Gastrocnemius medialis (tissue), 4 donors: ENCODE measurements at regions not wholly inside any gene's neighbourhood (a gene's known extent, or its start where the extent isn't known, plus 50 kb on each side); places are given as distances from the start of the nearest gene placed in this dataset.

ENCODE experiments used
- CTCF ChIP-seq, 5 experiments: fragments of 450-650 bp in 3 of 5; fragments of 200-600 bp in 2 of 5; sonication (generic) in 2 of 5; IDR thresholded peaks in 4 of 5; conservative IDR thresholded peaks in 1 of 5; 1 replicate in 4 of 5; 2 replicates in 1 of 5; pipeline ENCODE4 v1.5.1; 2016 to 2019; ENCODE audit warnings: antibody characterized with exemption in 5 of 5, mild to moderate bottlenecking in 3 of 5, moderate library complexity in 3 of 5
- POLR2A ChIP-seq, 2 donors: fragments of 450-650 bp; IDR thresholded peaks; one replicate each; pipeline ENCODE4 v1.6.1; 2017; ENCODE audit warnings: antibody characterized with exemption in 2 of 2, mild to moderate bottlenecking in 2 of 2, moderate library complexity in 2 of 2

- no peak for TF ChIP-seq CTCF (IDR thresholded peaks at IDR 0.05 in 4 of 5, conservative IDR thresholded peaks at IDR 0.05 in 1 of 5)
- TF ChIP-seq POLR2A (IDR thresholded peaks at IDR 0.05), result no peak
Observed at GRCh38 chrX:97841544-97842179, 958.0 kb downstream of the RPA4 start.
